DMS 273 (cell line): ENCODE measurements at regions not wholly inside any gene's neighbourhood (a gene's known extent, or its start where the extent isn't known, plus 50 kb on each side); places are given as distances from the start of the nearest gene placed in this dataset.

Experiments used
- DNase-seq: peaks from one replicate; lab custom pipeline; 2025; ENCODE audit not compliant: unreplicated experiment; lab: John Stamatoyannopoulos, UW

DNA sequence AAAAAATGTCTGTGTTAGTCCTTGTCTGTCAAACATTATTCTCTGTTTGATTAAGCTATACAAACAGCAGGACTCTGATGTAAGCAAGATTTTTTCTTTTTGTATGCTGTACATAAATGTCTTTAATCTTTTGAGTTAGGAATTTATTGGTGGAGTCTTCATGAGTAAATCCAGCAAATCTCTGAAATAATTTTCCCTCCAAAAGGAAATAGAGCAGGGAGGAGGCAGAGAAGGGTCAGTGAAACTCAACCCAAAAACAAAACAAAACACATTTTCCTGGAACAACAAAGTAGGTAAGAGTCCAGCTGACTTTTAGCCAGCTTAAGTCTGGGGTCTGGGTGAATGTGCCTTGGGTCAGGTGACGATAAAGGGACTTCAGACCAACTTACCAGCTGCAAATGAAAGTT, 113.7 kb downstream of the FOXA2 start:
- DNase-seq, result no peak

DNA sequence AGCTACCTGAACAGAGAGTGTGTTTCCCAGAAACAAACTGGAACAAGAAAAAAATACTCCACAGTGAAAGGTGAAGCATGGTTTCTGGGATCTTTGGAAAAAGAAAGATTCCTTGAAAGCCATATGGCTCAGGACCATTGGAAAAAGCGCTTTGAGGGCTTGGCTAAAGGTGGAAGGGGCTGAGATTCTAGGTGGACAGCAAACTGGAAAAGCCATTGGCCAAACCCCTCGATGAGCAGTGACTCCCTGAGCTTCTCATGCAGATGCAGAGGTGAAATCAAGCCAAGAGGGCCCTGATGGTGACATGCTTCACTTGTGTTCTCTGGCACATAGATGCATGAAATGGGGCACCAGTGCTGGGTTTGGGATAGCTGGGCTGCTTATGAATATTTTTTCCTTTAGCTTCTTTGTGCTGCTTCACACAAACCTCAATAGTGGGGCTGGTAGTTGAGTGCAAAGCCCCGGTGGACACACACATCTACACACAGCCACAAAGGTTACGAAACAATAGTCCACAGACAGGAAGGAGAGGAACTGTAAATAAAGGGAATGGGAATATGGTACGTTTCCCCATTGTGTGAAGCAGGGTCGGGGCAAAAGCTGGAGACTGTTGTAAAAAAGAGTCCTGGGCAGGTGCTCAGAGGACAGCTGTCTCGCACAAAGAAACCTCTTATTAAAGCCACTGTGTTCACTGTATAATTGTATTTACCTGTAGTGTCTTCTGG, 117.8 kb downstream of the FOXA2 start:
- DNase-seq, result no peak

DNA sequence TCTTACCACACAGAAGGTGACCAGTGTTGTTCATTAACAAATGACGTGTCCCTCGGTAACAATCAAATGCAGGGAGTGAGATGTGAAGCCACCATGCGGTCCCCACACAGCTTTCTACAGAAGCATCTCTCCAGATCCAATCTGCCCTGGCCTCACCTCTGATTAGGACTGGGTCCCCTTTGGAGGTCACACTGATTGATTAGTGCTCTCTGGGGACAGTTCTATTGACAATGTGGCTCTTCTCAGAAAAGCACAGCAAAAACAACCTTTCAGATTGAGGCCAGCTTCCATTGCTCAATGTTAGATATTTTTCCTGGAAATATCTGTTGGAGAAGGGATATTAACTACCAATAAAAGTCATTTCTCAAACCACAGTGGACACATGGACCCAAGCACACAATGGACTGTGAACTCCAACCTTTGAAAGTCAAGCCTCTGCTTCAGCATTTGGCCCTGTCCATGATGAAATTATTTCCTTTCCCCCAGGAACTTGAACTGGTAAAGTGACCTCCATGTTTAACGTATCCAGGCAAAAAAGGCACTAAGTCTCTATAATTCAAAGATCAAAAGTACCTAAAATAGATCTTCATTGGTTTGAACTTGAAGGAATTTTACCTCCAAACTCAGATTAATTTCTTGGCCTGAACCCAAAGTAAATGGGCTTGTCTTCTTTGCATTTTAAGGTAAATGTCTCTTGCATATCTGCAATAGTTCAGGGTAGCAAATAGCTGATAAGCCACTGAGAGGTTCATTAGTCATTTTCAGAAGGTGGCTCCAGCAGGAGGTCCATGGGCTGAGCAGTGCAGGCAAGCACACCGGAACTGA, 118.5 kb downstream of the FOXA2 start:
- DNase-seq, result no peak

DNA sequence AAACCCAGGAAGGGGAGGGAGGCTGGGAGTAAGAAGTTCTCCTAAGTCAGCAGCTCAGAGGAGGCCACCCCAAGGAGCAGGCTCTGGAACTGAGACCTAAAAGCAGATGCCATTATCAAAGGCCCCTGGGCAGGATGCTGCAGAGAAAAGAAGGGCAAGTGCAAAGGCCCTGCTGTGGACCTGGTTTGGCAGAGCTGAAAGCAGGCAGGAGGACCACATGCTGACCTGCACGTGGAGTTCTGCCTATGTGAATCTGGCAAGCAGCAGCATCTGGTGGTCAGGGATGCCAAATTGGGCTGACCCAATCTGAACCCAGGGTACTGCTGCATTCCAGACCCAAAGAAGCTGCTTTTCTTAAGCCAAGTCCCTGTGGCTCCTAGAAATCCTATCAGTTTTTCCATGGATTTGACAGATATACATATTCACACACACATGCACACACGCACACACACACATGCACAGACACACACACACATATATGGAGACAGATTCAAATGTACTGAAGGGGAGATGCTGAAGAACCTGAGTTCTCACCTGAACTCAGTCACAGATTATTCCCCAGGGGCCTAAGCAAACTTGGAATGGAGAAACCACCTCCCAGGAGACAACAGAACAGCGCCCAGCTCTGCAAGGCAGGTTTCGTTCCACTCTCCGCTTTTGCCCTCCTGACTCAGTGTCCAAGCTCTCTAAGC, 119.9 kb downstream of the FOXA2 start:
- no peak for DNase-seq

DNA sequence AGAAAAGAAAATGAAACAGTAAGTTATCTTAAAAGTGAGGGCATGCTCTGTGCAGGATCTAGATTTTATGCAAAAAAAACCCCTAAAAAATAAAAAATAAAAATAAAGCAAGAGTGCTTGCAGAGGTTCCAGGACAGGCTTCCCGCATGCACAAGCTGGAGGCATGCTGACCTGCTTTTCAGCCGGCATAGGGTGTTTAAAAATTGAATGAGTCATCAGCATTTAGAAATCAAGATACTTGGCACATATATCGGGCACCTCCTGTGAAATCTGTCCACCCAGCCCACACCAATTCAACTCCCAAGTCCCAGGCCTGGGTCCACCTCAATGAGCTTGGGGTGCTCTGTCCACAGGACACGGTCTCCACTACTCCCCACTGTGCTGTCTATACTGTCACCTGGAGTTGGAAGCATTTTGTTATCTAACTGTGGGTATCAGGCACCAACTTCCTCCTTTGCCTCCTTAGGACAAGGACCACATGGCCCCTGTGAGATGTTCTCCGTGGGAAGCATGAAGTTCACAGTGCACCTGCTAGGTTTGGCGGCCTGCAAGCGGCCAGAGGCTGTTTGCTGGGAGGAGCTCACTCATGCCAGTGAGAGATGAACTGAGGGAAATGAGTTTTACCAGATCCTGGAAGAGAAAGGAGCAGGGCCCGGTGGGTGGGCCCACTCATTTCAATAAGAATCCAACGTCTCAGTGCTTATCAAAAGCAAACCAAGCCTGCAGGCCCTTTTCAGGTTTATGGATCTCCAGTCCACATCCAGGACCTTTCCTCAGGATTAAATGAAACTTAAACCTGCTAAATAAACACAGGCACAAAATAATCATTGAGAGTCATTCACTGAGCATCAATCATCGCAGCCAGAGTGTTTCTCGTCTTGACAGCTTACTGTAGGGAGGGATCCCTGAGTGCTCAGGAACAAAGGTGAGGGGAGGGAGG, 121.1 kb downstream of the FOXA2 start:
- DNase-seq, result no peak

DNA sequence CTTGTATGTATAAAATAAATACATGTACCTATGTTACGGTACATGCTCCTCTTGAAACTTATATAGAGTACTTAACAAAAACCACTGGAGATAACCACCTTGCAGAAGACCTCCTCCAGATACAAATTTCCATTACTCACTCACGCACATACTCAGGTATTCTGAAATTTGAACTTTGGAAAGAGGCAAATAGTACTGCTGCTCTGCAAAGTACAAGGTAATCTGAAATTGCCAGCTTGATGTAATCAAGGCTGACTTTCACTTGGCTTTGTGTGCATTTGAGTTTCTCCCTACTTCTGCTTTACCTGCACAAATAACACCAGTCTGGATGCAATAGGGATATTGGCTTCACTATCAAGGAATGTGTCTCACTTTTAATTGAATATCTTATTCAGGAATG, 123.6 kb downstream of the FOXA2 start:
- no peak for DNase-seq

DNA sequence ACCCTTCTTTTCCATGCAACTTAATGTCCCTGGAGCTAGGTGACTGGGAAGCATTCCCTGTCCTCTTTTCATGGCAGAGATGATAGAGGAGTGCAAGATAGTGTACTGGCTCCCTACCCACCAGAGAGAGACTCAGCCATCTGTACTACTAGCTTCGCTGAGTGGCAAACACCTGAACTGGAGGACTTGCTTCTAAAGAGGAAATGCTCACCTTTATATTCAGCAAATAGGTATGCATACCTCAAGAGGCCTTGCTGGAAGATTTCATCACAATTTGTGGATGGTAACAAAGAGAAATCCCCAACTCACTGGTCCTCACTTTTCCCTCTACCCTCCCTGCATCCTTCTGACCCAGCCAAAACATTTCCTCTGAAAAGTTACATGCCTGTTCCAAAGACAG, 124.1 kb downstream of the FOXA2 start:
- no peak for DNase-seq

DNA sequence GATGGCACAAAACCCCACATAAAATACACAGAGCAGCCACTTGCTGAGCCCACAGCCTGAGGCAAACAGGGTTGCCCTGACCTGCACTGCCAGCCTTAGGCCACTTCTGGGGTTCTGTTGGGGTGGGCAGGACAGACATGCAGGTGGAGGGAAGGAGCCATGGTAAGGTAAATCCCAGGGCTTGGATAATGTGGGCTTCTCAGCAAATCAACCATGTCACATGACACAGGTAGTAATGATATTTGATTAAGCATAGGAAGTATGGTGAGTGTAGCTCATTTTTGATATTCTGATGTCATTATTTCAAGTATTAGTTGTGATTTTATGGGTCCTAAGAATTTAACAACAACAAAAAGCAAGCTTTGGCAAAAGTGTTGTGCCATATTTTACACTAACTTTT, 124.6 kb downstream of the FOXA2 start:
- DNase-seq, result no peak

DNA sequence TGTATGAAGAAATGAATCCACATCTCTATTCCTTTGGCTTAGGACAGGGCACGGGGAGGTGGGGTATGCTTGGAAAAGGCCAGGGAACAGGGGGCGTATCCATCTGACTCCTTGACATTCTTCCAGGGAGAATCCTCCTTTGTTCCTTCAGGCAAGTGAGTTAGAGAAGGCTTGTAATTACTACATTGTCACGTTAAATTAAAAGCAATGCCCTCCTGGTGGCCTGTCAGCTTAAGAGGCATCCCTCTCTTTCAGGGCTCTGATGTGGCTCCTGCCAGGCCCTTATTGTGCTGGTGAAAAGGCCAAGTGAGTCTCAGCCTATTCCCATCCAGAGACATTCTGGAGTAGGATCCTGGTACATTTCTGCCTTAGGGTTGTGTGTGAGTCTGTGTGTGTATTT, 128.3 kb downstream of the FOXA2 start:
- no peak for DNase-seq

DNA sequence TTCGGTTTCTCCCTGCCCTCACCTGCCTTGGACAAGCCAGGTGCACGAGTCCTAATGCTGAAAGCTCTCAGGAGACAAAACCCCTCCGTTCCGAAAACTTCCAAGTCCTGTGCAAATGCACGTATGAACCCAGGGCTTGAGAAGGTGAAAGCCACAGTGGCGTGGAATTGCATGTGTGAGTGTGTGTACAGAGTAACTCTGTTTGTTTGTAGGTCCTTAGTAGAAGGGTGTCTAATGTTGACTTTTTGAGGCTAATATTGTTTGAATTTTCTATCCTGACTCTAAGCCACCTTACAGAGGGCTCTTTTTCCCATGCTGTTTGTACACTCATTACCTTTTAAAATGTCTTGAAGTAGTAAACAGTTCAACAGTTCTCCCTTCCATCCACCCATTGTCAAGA, 129.1 kb downstream of the FOXA2 start:
- no peak for DNase-seq

DNA sequence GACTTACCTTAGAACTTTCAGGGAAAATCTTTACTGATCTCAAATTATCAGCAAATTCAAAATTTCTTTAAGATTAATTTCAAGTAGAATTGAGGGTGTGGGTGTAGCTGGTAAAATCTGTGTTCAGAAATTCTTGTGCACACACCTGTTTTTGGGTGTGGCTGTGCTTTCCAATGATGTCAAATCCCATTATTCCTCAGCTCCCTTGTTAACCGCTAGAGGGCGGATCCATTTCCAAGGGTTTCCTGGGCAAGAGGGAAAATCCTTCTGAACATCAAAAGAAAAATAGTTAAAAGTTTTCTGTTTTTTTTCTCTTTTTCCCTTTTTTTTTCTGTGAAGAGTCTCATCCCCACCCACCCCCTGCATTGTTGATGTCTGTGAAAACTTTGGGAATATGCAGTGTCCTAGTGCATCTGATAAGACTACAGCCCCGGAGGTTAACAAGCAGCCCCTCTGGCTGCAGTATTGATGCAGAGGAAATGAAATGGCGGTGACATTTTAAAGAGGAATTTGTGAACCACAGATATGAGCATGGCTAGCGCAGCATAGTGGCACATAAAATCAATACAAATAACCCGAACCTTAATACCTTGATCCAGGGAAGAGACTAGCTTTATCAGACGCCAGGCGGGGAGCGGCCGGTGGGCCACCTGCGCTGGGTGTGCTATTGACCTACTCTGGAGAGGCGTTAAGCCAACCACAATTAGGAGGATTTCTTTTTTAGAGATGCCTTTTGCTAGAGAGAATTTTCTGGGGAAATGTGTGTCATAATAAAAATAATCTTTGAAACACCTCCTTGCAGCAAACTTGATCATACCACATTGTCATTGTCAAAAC, 130.9 kb downstream of the FOXA2 start:
- peak; percentile 2 for DNase-seq

DNA sequence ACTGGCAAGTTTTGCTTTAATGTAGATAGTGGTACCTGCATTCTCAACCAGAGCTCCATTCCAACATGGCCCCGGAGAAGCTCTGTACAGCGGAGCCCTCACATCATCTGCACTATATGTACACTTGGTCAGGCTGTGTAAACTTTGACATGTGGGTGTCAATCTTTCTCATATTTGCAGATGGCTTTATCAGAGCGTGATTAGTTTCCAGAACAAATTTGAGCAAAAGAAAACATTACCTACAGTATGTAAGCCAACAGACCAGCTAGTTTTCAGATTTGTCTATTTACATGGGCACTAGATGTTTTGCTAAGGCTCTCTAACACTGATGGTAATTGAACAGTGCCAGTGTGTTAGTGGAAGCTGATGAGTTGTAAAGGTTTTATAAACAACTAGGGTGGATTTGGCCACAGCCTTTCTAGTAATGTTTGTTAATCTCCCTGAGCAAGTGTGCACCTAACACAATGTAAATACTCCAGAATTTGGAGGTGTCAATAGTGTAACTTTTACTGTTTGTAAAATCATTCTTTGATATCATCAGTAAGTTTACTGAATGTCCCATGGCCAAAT, 131.8 kb downstream of the FOXA2 start:
- DNase-seq, result no peak

DNA sequence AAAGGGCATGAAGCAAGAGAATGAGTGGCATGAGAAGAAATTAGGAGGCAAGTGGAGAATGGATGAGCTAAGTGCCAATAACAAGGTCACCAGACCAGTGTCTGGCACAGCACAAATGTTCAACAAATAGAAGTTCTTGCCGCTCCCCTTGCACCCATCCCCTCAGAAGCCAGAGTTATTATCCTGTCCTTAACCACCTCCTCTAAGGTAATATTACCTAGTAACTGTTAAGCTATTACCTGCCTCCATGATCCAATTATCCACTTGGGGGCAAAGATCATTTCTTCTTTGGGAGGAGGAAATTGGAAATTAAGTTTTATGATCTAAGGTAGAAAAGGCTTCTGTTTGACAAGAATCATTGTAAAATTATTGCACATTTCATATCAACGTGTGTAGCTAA, 133.8 kb downstream of the FOXA2 start:
- DNase-seq, result no peak

DNA sequence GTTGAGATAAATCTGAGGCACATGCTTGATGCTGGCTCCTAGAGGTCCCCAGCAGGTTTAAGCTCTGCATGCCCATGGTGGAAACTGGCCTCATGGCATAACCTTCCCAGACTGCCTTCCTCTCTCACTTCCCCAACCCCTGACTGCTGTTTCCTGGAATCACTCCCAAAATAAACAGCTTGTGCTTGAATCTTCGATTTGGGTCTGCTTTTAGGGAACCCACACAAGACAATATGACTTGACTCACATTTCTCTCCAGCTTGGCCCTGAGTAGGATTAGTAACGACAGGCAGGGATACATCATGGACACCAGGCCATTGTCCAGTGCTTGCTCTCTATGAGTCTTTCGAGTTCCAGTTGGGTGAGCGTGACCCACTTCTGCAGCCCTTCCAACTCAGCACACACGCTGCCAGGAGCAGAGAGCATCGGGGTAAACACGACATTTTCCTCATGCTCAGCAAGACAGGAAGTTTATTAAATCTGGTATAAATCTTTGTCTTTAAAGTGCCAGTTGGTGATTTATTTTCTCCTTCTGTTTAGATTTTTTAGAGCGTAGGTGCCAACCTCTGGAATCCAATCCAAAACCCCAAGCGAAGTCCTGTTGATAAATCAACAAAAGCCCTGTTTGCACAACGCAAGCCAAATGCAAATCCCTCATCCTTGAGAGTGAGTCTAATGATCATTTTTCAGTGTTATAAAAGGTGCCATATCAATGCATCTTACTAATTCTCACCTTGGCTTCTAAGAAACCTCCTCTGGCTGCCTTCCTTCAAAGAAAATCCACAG, 135.0 kb downstream of the FOXA2 start:
- no peak for DNase-seq

DNA sequence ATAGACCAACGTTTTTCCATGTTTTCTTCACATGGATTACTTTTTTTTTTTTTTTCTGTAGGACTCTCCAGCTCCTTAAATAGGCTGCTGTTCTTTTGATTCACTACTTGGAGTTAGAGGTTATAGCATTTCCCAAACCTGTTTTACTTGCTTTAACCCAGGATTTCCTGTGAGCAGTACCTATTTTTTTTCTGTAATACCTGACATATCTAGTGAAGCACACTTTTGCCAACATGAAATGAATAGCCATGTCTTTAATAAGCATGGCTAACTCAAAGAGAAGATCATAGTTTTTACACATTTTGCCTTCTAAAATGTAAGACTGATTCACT, 137.0 kb downstream of the FOXA2 start:
- DNase-seq, result no peak

DNA sequence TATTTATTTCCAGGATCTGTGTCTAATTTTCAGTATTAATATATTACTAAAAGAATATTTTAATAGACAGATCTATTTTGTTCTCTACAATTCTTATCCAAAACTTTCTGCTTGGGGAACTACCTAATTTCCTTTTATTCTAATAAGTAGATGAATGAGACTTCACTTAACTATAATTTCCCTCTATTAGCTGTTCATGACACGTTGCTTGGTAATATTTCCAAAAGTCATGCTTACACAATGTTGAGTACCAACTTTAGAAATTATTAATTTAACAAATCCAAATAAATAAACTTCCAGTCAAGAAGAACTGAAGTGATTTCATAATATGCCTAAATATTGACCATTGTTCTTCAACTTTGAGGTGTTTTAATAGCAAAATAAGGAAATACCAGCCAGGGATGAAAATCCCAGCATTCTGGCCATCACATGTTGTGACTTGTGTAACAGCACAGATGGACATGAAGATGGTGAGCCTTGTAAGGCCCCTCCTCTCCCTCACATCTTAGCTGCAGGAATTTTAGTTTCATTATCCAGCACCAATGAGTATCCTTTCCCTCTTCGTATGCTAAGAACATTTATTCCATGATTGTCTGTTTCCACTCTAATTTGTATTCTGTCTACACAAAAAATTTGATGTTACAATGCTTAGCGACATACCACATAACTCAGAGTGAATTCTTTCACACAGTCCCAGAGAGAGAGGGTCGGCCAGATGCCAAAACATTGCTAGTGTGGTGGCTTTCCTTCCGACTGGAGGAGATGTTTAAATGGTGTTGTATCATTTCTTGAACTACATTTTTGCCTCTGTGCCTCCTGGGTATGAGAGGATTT, 137.5 kb downstream of the FOXA2 start:
- no peak for DNase-seq

DNA sequence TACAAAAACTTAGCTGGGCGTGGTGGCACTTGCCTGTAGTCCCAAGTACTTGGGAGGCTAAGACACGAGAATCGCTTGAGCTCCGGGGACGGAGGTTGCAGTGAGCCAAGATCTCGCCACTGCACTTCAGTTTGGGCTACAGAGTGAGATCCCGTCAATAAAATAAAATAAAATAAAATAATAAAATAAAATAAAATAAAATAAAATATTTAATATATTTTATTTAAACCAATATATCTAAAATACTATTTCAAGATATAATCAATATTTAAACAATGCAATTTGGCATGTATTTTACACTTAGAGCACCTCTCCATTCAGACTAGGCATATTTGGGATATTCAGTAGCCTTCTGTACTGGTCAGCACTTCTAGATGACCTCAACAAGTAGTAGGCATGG, 142.1 kb downstream of the FOXA2 start:
- DNase-seq, result no peak

DNA sequence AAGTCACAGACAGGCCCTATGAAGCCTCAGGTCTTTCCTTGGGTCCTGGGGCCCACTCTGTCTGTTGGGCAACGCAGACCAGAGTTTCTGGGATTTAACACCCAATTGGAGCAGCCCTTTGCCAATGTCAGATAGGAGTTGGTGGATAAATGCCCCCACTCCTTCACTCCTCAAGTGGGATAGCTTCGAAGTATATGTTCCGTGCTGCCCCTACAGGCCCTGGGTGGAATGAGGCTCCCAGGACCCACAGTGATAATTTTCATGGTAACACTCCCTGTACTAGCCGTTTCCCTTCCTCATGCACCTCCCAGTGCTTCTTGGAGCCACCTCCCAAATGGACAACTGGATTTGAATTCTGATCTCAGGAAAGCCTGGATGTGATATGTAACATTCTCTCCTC, 145.4 kb downstream of the FOXA2 start:
- DNase-seq, result peak; percentile 4
